ENCODE measurements at regions not wholly inside any gene's neighbourhood (a gene's known extent, or its start where the extent isn't known, plus 50 kb on each side); places are given as distances from the start of the nearest gene placed in this dataset.

- Histone ChIP-seq H3K4me1 (no peaks in the 10 kb centered on the region), H3K27ac (no peak overlapping the region), H3K9me3 (no peaks in the 10 kb centered on the region), H3K36me3 (no peaks in the 10 kb centered on the region), H3K4me3 (no peak overlapping the region), H3K27me3 (no peaks in the 10 kb centered on the region)
- 83 to 93% methylated on average over 3 of the region's 3 CpGs for WGBS, 2 donors
- intact Hi-C loops (cut with DNase I): no loop called here
- DNase-seq: no peak
- TF ChIP-seq POLR2A (IDR thresholded peaks at IDR 0.05) (no peak), CTCF (IDR thresholded peaks at IDR 0.05) (no peak), EP300 (IDR thresholded peaks at IDR 0.05) (no peak), POLR2AphosphoS5 (IDR thresholded peaks at IDR 0.05) (no peak)
Measured at GRCh38 chr16:58866935-58867334, 132.8 kb upstream of the GOT2 start.

- TF ChIP-seq EP300 (IDR thresholded peaks at IDR 0.05) (no peak), CTCF (IDR thresholded peaks at IDR 0.05) (no peak), POLR2AphosphoS5 (IDR thresholded peaks at IDR 0.05) (no peak), POLR2A (IDR thresholded peaks at IDR 0.05) (no peak)
- Histone ChIP-seq H3K36me3 (no peaks in the 10 kb centered on the region), H3K27me3 (no peaks in the 10 kb centered on the region), H3K9me3 (no peaks in the 10 kb centered on the region), H3K4me3 (no peak overlapping the region), H3K27ac (no peak overlapping the region), H3K4me1 (no peaks in the 10 kb centered on the region)
- 71 to 74% methylated on average over 1 of the region's 1 CpG for WGBS, 2 donors
- intact Hi-C loops (cut with DNase I): no loop called here
- no peak for DNase-seq
Measured at GRCh38 chr16:58863761-58864160, 129.6 kb upstream of the GOT2 start.

GRCh38 chr16:58863042-58863441 lies 128.9 kb upstream of the GOT2 start:
- TF ChIP-seq POLR2AphosphoS5 (IDR thresholded peaks at IDR 0.05) (no peak), POLR2A (IDR thresholded peaks at IDR 0.05) (no peak), EP300 (IDR thresholded peaks at IDR 0.05) (no peak), CTCF (IDR thresholded peaks at IDR 0.05) (no peak)
- Histone ChIP-seq H3K9me3 (no peaks in the 10 kb centered on the region), H3K36me3 (no peaks in the 10 kb centered on the region), H3K4me1 (no peaks in the 10 kb centered on the region), H3K4me3 (no peak overlapping the region), H3K27me3 (no peaks in the 10 kb centered on the region), H3K27ac (no peak overlapping the region)
- DNase-seq: no peak
- intact Hi-C loops (cut with DNase I): no loop called here
- 61 to 78% methylated on average over 2 of the region's 2 CpGs for WGBS, 2 donors

- Histone ChIP-seq H3K4me3 (no peak overlapping the region), H3K27me3 (no peaks in the 10 kb centered on the region), H3K27ac (no peak overlapping the region), H3K4me1 (no peaks in the 10 kb centered on the region), H3K36me3 (no peaks in the 10 kb centered on the region), H3K9me3 (no peaks in the 10 kb centered on the region)
- intact Hi-C loops (cut with DNase I): no loop called here
- TF ChIP-seq CTCF (IDR thresholded peaks at IDR 0.05): no peak
- no peak for TF ChIP-seq POLR2AphosphoS5 (IDR thresholded peaks at IDR 0.05)
- no peak for TF ChIP-seq POLR2A (IDR thresholded peaks at IDR 0.05)
- TF ChIP-seq EP300 (IDR thresholded peaks at IDR 0.05): no peak
- no peak for DNase-seq
- 65 to 69% methylated on average over 9 of the region's 9 CpGs for WGBS, 2 donors
Measured at GRCh38 chr16:58862334-58863021, 128.4 kb upstream of the GOT2 start.
